GM18502 (cell line): ENCODE measurements at regions not wholly inside any gene's neighbourhood (a gene's known extent, or its start where the extent isn't known, plus 50 kb on each side); places are given as distances from the start of the nearest gene placed in this dataset.

Source experiments
- ATAC-seq: cut with Tn5 transposase; IDR thresholded peaks from one replicate; pipeline ENCODE4 v1.9.1; 2021; ENCODE audit warnings: mild to moderate bottlenecking; ENCODE audit not compliant: unreplicated experiment, poor library complexity

GRCh38 chr2:17101091-17101490 lies 417.1 kb downstream of the RAD51AP2 start:
- no peak for ATAC-seq

GRCh38 chr2:17095340-17095739 lies 422.9 kb downstream of the RAD51AP2 start:
- no peak for ATAC-seq

GRCh38 chr2:17093712-17094111 lies 424.5 kb downstream of the RAD51AP2 start:
- ATAC-seq = no peak

- no peak for ATAC-seq
Measured at GRCh38 chr2:17086990-17087389, 421.4 kb upstream of the CYRIA start.

- no peak for ATAC-seq
Measured at GRCh38 chr2:17085546-17086202, 420.0 kb upstream of the CYRIA start.

- ATAC-seq = no peak
Measured at GRCh38 chr2:17084877-17085276, 419.2 kb upstream of the CYRIA start.

- no peak for ATAC-seq
Measured at GRCh38 chr2:17083902-17084301, 418.3 kb upstream of the CYRIA start.

GRCh38 chr2:17079262-17079661 lies 413.6 kb upstream of the CYRIA start:
- no peak for ATAC-seq

GRCh38 chr2:17076533-17076932 lies 410.9 kb upstream of the CYRIA start:
- no peak for ATAC-seq

GRCh38 chr2:17070711-17071110 lies 405.1 kb upstream of the CYRIA start:
- no peak for ATAC-seq

GRCh38 chr2:17069564-17069963 lies 403.9 kb upstream of the CYRIA start:
- no peak for ATAC-seq

GRCh38 chr2:17068021-17068420 lies 402.4 kb upstream of the CYRIA start:
- no peak for ATAC-seq

GRCh38 chr2:17065536-17065935 lies 399.9 kb upstream of the CYRIA start:
- ATAC-seq = no peak

GRCh38 chr2:17061028-17061427 lies 395.4 kb upstream of the CYRIA start:
- ATAC-seq = no peak

- ATAC-seq = no peak
Measured at GRCh38 chr2:17059458-17059857, 393.8 kb upstream of the CYRIA start.

- ATAC-seq = no peak
Measured at GRCh38 chr2:17058772-17059402, 393.3 kb upstream of the CYRIA start.

- ATAC-seq = no peak
Measured at GRCh38 chr2:17057109-17058017, 391.7 kb upstream of the CYRIA start.

GRCh38 chr2:17056236-17056635 lies 390.6 kb upstream of the CYRIA start:
- ATAC-seq = no peak

- ATAC-seq = no peak
Measured at GRCh38 chr2:17052001-17052400, 386.4 kb upstream of the CYRIA start.

- no peak for ATAC-seq
Measured at GRCh38 chr2:17051538-17051937, 385.9 kb upstream of the CYRIA start.

- ATAC-seq = no peak
Measured at GRCh38 chr2:17043173-17043572, 377.5 kb upstream of the CYRIA start.
